Activated CD4-positive, alpha-beta T cell treated with anti-CD3 and anti-CD28 coated beads, Interleukin-2, Interleukin-4, amounts not matched to agents 100 ng/mL and 50 ng/mL, durations not matched to agents 16 hours and 8 hours (primary cell): ENCODE measurements at regions not wholly inside any gene's neighbourhood (a gene's known extent, or its start where the extent isn't known, plus 50 kb on each side); places are given as distances from the start of the nearest gene placed in this dataset.
"Not testable (repeated sequence)": the region's sequence is repeated elsewhere in the genome, so short reads cannot be mapped to it uniquely, and the experiment has no call there.

Source experiments
- DNase-seq: peaks from one replicate; pipeline ENCODE4 v3.0.0-alpha.2; 2020; ENCODE audit warnings: low spot score

DNA sequence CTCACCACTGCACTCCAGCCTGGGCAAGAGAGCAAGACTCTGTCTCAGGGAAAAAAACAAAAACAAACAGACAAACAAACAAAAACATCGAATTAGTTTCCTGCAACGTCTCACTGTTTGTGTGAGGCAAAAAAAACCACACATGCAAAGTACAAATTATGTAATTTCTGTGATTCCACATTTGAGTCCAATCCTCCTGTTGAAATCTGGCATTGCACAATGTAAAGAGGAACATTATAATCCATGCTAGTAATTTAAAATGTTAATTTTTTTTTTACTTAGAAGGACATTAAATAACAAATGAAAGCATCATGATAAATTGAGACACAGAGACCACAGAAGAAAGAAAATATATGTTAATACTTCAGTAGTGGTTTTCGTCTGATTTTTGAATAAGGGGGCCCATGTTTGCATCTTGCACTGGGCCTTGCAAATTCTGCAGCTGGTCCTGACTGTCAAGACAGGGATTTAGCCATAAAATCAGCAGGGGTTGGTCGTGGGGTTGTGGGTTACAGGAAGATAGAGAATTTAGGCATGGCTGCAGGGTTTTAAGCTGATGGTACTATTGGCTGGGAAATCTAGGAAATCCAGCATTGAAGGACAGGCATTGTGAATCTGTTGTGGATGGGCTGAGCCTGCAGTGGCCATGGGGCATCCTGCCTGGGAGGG, 102.6 kb upstream of the ALDH3B2 start:
- DNase-seq = no peak

DNA sequence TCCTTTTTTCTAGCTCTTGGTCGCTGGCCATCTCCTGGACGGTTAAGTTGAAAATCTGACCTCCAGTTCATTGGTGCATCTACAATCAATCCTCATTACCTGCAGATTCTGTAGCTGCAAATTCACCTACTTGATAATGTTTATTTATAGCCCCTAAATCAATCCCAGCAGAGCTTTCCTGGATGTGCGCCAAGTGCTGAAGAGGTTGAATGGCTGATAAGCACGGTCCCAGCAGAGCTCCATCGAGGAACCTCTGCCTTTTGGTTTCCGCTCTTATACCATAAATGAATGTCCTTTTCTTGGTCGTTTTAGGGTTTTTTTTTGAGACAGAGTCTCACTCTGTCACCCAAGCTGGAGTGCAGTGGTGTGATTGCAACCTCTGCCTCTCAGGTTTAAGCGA, 99.8 kb upstream of the ALDH3B2 start:
- DNase-seq = not testable (repeated sequence)

DNA sequence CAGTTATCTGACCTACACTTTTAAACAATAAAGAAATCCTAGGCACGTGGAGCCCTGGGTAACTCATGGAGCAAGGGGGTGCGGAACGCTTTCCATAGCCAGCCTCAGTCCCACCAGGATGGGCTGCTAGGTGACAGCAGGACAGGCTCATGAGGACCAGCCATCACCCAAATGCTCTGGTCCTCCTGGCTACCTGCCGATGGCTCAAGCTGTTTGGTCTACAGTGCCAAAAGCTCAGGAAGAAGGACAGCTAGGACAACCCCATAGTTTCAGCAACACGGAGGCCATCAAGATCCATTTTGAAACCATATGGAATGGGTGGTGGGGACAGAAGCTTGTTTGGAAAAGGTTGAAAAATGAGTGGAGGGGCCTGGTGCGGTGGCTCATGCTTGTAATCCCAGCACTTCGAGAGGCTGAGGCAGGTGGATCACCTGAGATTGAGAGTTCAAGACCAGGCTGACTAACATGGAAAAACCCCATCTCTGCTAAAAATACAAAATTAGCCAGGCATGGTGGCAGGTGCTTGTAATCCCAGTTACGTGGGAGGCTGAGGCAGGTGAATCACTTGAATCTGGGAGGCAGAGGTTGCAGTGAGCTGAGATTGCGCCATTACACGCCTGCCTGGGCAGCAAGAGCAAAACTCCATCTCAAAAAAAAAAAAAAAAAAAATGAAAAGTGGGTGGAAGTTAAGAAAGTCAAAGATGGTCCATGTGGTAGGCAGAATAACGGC, 93.7 kb upstream of the ALDH3B2 start:
- DNase-seq = not testable (repeated sequence)

DNA sequence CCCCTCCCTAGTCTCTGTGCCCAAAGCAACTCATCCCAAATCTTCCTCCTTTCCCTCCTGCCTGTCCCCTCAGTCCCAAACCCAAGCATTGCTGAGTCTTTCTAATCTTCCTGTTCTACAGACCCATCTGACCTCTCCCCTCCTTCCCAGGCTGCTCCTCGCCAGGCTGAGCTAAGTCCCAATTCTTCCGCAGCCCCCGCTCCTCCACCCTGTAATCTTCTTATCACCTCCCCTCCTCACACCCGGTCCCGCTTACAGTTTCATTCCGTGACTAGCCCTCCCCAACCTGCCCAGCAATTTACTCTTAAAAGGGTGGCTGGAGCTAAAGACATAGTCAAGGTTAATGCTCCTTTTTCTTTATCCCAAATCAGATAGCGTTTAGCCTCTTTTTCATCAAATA, 86.8 kb upstream of the ALDH3B2 start:
- DNase-seq = not testable (repeated sequence)

DNA sequence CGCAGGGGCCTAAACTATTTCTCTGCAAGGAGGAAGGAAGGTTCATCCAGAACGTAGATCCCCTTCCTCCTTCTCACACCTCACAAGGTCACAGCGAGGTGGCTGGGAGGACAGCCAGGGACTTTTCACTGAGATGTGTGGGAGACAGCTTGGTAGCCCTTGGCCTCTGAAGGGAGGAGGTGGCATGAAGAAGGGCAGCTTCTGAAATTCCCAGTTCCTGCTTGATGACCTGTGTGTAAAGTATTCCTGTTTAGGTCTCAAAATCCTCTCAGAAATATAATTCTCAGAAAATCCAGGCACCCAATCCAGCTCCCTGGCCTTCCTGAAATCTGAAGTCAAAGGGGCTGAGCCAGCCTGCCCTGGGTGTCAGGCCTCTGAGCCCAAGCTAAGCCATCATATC, 84.9 kb upstream of the ALDH3B2 start:
- not testable (repeated sequence) for DNase-seq

DNA sequence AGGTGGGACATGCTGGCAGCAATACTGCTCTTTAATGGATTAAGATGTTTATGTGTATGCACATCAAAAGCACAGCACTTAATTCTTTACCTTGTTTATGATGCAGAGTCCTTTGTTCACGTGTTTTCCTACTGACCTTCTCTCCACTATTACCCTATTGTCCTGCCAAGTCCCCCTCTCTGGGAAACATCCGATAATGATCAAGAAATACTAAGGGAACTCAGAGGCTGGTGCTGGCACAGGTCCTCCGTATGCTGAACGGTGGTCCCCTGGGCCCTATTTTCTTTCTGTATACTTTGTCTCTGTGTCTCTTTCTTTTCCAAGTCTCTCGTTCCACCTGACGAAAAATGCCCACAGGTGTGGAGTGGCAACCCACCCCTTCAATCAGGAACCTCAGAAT, 84.0 kb upstream of the ALDH3B2 start:
- DNase-seq = not testable (repeated sequence)

DNA sequence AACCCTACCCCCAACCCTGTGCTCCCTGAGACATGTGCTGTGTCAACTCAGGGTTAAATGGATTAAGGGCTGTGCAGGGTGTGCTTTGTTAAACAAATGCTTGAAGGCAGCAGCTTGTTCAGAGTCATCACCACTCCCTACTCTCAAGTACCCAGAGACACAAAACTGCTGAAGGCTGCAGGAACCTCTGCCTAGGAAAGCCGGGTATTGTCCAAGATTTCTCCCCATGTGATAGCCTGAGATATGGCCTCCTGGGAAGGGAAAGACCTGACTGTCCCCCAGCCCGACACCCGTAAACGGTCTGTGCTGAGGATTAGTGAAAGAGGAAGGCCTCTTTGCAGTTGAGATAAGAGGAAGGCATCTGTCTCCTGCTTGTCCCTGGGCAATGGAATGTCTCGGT, 83.6 kb upstream of the ALDH3B2 start:
- DNase-seq = not testable (repeated sequence)

DNA sequence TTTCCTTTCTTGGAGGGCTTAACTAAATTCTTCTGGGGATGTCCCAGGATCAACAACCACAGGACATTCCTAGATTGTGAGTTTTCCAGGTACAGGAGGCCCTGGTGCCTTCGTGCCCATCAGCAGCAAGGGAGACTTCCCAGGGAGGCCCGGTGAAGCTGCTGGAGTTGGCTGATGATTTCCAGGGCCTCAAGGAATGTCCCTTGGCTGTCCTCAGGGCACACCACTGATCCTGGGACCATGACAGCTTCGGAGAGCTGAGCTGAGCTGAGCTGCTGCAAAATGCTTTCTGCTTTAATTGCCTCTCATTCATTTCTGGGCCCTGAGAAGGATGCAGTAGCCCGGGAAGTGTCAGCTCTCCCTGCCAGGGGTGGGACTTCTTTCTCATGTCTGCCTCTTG, 79.4 kb upstream of the ALDH3B2 start:
- not testable (repeated sequence) for DNase-seq

DNA sequence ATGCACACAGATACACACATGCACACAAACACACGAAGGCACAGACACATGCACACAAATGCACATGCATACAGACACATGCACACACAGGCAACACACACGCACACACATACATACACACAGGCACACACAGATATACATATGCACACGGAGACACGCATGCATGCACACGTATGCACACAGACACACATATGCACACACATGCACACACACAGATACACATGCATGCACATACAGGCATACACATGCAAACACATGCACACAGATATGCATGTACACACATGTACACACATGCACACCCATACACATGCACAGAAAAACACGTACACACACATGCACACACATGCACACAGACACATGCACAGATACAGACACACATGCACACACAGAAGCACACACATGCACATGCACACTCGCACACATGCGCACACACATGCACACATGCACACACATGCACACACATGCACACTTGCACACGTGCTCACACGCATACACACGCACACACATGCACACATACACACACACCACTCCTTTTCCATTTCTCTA, 70.8 kb upstream of the ALDH3B2 start:
- DNase-seq = no peak

DNA sequence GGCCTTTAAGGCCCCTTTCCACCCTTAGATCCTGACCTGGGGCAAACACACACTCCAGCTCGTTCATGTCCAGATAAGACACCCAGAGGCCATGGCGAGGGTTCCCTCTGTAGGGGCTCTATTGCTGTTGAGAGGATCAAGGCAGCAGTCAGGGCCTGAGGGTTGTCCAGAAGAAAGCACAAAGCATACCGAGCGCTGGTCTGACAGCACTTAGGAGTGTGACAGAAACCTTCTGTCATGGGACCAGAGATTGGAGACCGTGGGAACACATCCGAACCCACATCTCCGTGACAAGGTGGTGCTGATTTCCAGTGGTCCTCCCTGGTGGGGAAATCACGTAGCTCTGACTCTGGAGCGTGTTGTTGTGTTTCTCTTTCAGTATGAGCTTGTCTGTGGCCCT, 69.8 kb upstream of the ALDH3B2 start:
- not testable (repeated sequence) for DNase-seq

DNA sequence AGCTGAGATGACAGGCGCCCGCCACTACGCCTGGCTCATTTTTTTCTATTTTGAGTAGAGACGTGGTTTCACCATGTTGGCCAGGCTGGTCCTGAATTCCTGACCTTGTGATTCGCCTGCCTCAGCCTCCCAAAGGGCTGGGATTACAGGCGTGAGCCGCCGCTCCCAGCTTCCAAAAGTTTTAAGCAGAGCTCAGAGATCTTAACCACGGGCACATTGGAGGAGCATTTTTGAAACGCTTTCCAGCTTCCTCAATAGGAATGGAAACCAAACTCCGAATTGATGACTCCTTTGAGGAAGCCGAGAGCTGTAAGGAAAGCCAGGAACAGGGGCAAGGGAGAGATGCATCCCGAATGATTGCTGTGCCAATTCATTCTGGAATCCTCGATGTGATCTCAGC, 63.8 kb upstream of the ALDH3B2 start:
- DNase-seq = not testable (repeated sequence)

DNA sequence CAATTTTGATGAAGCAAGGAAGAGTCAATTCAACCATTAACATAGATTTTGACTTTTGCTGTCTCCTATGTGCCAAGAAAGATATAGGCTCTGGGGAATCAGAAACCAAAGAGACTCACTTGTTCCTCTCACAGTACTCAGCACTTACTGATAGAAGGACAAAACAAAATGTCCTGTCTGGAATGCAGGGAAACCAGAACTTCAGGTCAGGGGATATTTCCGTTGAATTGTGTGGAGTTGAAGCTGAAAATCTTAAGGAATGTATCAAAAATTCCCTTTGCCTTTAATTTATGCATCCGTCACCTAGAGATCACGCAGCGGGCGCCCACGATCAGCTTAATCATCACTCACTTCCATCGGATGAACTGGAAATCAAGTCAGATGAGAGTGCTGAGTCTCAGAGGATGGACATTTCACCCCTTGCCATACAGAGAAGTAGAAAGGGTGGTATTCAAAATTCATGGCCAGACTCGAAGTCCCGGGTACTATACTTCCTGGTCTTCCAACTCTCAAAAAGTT, 63.2 kb upstream of the ALDH3B2 start:
- DNase-seq = not testable (repeated sequence)

DNA sequence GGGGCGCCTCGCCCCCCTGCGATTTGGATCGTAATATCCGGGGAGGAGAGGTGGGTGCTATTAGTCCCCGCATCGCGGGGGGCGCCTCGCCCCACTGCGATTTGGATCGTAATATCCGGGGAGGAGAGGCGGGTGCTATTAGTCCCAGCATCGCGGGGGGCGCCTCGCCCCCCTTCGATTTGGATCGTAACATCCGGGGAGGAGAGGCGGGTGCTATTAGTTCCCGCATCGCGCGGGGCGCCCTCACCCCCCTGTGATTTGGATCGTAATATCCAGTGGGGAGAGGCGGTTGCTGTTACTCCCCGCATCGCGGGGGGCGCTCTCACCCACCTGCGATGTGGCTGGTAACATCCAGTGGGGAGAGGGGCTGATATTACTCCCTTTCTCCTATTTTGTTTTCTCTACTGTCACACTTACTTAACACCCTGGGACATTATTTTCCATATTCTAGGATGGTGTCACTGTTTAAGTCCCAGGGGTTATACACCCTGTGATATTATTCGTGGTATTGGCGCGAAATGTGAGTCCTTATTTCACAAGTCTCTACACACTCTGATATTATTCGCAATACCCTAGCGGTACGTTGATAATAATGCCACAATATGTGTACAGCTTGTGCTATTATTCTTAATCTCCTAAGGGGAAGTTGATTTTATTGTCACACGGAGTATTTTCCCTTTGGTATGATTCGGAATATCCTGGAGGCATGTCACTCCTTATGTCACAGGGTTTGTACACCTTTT, 57.8 kb upstream of the ALDH3B2 start:
- peak; percentile 36 for DNase-seq

DNA sequence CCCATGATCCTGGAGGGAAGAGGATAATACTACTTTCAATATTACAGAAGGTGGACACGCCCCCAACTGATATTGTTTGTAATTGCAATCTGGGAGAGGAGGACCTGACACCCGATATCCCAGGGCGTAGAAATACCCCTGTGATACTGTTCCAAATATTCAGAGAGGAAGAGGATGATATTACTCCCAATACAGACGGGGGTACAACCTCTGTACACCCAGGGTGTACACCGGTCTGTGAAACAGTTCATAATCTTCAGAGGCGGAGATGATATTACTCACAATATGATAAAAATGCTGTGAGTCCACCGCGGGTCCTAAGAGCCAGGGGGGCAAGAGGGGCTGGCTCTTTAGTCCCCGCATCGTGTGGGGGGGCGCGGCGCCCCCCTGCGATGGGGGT, 57.2 kb upstream of the ALDH3B2 start:
- no peak for DNase-seq

DNA sequence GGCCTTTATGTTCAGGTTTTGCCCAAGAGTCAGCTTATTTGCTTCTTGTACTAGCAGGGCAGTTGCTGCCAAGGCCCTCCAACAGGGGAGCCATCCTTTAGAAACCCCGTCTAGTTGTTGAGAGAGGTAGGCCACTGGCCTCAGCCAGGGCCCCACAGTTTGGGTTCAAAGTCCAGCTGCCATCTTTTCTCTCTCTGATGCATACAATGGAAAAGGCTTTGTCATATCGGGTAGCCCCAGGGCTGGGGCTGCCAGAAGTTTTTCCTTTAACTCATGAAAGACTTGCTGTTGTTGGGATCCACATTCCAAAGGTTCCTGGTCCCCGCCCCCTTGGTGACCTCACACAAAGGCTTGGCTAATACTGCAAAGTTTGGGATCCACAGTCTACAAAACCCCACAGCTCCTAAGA, 53.7 kb upstream of the ALDH3B2 start:
- not testable (repeated sequence) for DNase-seq

DNA sequence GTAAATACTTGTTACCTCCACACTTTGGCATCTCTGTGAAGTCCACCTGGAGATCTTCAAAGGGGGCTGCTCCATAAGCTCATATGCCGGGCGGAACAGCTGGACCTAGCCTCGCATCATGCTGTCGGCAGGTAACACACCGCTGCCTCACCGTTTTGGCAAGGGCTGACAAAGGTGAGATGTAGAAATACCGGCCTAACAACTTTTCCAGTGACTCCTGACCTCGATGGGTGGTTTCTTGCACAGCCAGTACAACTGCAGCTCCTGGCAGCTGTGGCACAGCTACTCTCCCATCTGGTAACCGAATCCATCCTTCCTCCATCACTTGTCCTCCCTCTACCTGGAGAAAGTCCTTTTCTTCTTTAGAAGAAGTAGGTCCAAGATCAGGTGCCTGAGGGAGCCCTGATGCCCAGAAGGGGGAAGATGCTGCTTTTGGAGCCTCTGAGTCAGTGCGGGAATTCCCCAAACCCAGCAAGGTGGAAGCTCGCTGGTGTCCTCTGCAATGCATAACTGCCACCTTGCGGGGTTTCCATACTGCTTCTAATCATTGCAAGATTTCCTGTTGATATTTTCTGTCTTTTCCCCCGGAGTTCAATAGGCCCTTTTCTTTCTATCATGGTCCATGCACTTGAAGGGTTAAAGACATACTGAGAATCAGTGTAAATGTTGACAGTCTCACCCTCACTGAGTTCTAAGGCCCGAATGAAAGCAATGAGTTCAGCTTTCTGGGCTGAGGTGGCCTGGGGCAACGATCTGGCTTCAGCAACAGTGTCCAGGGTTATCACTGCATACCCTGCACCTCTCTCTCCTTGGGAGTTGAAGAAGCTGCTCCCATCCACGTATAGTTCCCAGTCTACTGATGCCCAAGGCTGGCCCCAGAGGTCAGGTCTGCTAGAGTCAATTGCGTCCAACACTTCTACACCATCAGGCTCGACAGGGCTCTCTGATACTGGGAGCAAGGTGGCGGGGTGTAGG, 52.9 kb upstream of the ALDH3B2 start:
- DNase-seq = peak; percentile 45
